Activated naive CD4-positive, alpha-beta T cell treated with anti-CD3 and anti-CD28 coated beads, Interleukin-2, amount 10 ng/mL, durations not matched to agents 7 days and 5 days (primary cell): ENCODE measurements at regions not wholly inside any gene's neighbourhood (a gene's known extent, or its start where the extent isn't known, plus 50 kb on each side); places are given as distances from the start of the nearest gene placed in this dataset.

Source experiments
- CTCF ChIA-PET: fragments of 350-600 bp; sonication (Branson Sonifier 250); formaldehyde crosslinking; loops from one replicate; lab custom pipeline; 2021; ENCODE audit warnings: antibody characterized with exemption; lab: Charles Lee
- DNase-seq: peaks from one replicate; pipeline ENCODE4 v3.0.0-alpha.2; 2020
- H3K27ac Mint-ChIP-seq: one replicate; pipeline ENCODE4 v1.8.0; 2021; ENCODE audit warnings: mild to moderate bottlenecking, moderate library complexity, mixed read lengths
- H3K27me3 Mint-ChIP-seq: one replicate; pipeline ENCODE4 v1.8.0; 2021; ENCODE audit warnings: mild to moderate bottlenecking, mixed read lengths
- H3K36me3 Mint-ChIP-seq: one replicate; pipeline ENCODE4 v1.8.0; 2021; ENCODE audit warnings: mixed read lengths
- H3K4me1 Mint-ChIP-seq: one replicate; pipeline ENCODE4 v1.8.0; 2021; ENCODE audit warnings: mixed read lengths
- H3K4me3 Mint-ChIP-seq: one replicate; pipeline ENCODE4 v1.8.0; 2021; ENCODE audit warnings: mild to moderate bottlenecking, moderate library complexity, mixed read lengths
- H3K9me3 Mint-ChIP-seq: one replicate; pipeline ENCODE4 v1.8.0; 2021; ENCODE audit warnings: mixed read lengths

- Mint-ChIP-seq H3K9me3 (no peaks in the 10 kb centered on the region), H3K27ac (no peak overlapping the region), H3K27me3 (peaks cover 8% of the 10 kb centered on the region), H3K36me3 (no peaks in the 10 kb centered on the region), H3K4me3 (no peak overlapping the region), H3K4me1 (peaks cover 5% of the 10 kb centered on the region)
- no peak for DNase-seq
- CTCF ChIA-PET: no interaction called here
Observed at GRCh38 chr10:91127341-91128082, 93.0 kb upstream of the PCGF5 start.

- Mint-ChIP-seq H3K9me3 (no peaks in the 10 kb centered on the region), H3K4me3 (no peak overlapping the region), H3K27me3 (no peaks in the 10 kb centered on the region), H3K4me1 (no peaks in the 10 kb centered on the region), H3K27ac (no peak overlapping the region), H3K36me3 (no peaks in the 10 kb centered on the region)
- CTCF ChIA-PET: no interaction called here
- DNase-seq: no peak
Observed at GRCh38 chr10:91135113-91135512, 85.3 kb upstream of the PCGF5 start.

GRCh38 chr10:91137011-91137643 is 83.3 kb upstream of the PCGF5 start:
- no peak for DNase-seq
- H3K9me3 Mint-ChIP-seq: no peaks in the 10 kb centered on the region
- no peaks in the 10 kb centered on the region for H3K4me1 Mint-ChIP-seq
- CTCF ChIA-PET: no interaction called here
- no peak overlapping the region for H3K27ac Mint-ChIP-seq
- no peaks in the 10 kb centered on the region for H3K36me3 Mint-ChIP-seq
- H3K4me3 Mint-ChIP-seq: no peak overlapping the region
- no peaks in the 10 kb centered on the region for H3K27me3 Mint-ChIP-seq

GRCh38 chr10:91137822-91138221 is 82.6 kb upstream of the PCGF5 start:
- Mint-ChIP-seq H3K27me3 (no peaks in the 10 kb centered on the region), H3K36me3 (no peaks in the 10 kb centered on the region), H3K4me1 (no peaks in the 10 kb centered on the region), H3K9me3 (no peaks in the 10 kb centered on the region), H3K4me3 (no peak overlapping the region), H3K27ac (no peak overlapping the region)
- DNase-seq: no peak
- CTCF ChIA-PET: no interaction called here

- Mint-ChIP-seq H3K9me3 (no peaks in the 10 kb centered on the region), H3K27me3 (peaks cover 13% of the 10 kb centered on the region), H3K4me3 (no peak overlapping the region), H3K27ac (no peak overlapping the region), H3K4me1 (no peaks in the 10 kb centered on the region), H3K36me3 (no peaks in the 10 kb centered on the region)
- DNase-seq: no peak
- CTCF ChIA-PET: no interaction called here
Observed at GRCh38 chr10:91140995-91141549, 79.4 kb upstream of the PCGF5 start.

- Mint-ChIP-seq H3K4me3 (no peak overlapping the region), H3K27me3 (peaks cover 27% of the 10 kb centered on the region), H3K27ac (no peak overlapping the region), H3K36me3 (no peaks in the 10 kb centered on the region), H3K4me1 (no peaks in the 10 kb centered on the region), H3K9me3 (no peaks in the 10 kb centered on the region)
- CTCF ChIA-PET: no interaction called here
- DNase-seq: no peak
Observed at GRCh38 chr10:91144961-91145360, 75.5 kb upstream of the PCGF5 start.

- H3K27ac Mint-ChIP-seq: no peak overlapping the region
Observed at GRCh38 chr10:91146146-91146545, 74.3 kb upstream of the PCGF5 start.

GRCh38 chr10:91149550-91149949 is 70.9 kb upstream of the PCGF5 start:
- H3K9me3 Mint-ChIP-seq: no peaks in the 10 kb centered on the region
- no peaks in the 10 kb centered on the region for H3K4me1 Mint-ChIP-seq
- H3K4me3 Mint-ChIP-seq: no peak overlapping the region
- CTCF ChIA-PET: no interaction called here
- no peak overlapping the region for H3K27ac Mint-ChIP-seq
- H3K27me3 Mint-ChIP-seq: peaks cover 24% of the 10 kb centered on the region
- DNase-seq: no peak
- no peaks in the 10 kb centered on the region for H3K36me3 Mint-ChIP-seq

More at GRCh38 chr10:91146146-91146545, 74.3 kb upstream of the PCGF5 start:
- no peak overlapping the region for H3K4me3 Mint-ChIP-seq
- peaks cover 31% of the 10 kb centered on the region for H3K27me3 Mint-ChIP-seq
- no peaks in the 10 kb centered on the region for H3K36me3 Mint-ChIP-seq
- no peak for DNase-seq
- no peaks in the 10 kb centered on the region for H3K4me1 Mint-ChIP-seq
- no peaks in the 10 kb centered on the region for H3K9me3 Mint-ChIP-seq
- CTCF ChIA-PET: no interaction called here

- no peaks in the 10 kb centered on the region for H3K9me3 Mint-ChIP-seq
- CTCF ChIA-PET: interaction anchor here (1.3 kb wide), 1 partner anchor 100 kb away, joined by 4 read pairs; no protein-coding TSS in a partner anchor
- no peak for DNase-seq
- no peak overlapping the region for H3K4me3 Mint-ChIP-seq
- no peaks in the 10 kb centered on the region for H3K36me3 Mint-ChIP-seq
- no peaks in the 10 kb centered on the region for H3K4me1 Mint-ChIP-seq
- no peak overlapping the region for H3K27ac Mint-ChIP-seq
- H3K27me3 Mint-ChIP-seq: peaks cover 20% of the 10 kb centered on the region
Observed at GRCh38 chr10:91150631-91151030, 69.8 kb upstream of the PCGF5 start.

- Mint-ChIP-seq H3K9me3 (no peaks in the 10 kb centered on the region), H3K36me3 (no peaks in the 10 kb centered on the region), H3K4me1 (no peaks in the 10 kb centered on the region), H3K27me3 (peaks cover 10% of the 10 kb centered on the region), H3K4me3 (no peak overlapping the region), H3K27ac (no peak overlapping the region)
- DNase-seq: no peak
- CTCF ChIA-PET: no interaction called here
Observed at GRCh38 chr10:91153508-91153907, 67.0 kb upstream of the PCGF5 start.

- Mint-ChIP-seq H3K4me3 (no peak overlapping the region), H3K27ac (no peak overlapping the region), H3K4me1 (peaks cover 5% of the 10 kb centered on the region), H3K36me3 (no peaks in the 10 kb centered on the region), H3K27me3 (peaks cover 10% of the 10 kb centered on the region), H3K9me3 (no peaks in the 10 kb centered on the region)
- DNase-seq: no peak
- CTCF ChIA-PET: interaction anchor here (0.8 to 1.2 kb wide), 3 partner anchors 96 to 120 kb away, joined by 3 to 4 read pairs (median 3); no protein-coding TSS in a partner anchor
Observed at GRCh38 chr10:91154842-91155241, 65.6 kb upstream of the PCGF5 start.

GRCh38 chr10:91156196-91156595 is 64.3 kb upstream of the PCGF5 start:
- no peaks in the 10 kb centered on the region for H3K9me3 Mint-ChIP-seq
- H3K27me3 Mint-ChIP-seq: peaks cover 13% of the 10 kb centered on the region
- H3K4me1 Mint-ChIP-seq: peaks cover 5% of the 10 kb centered on the region
- H3K36me3 Mint-ChIP-seq: no peaks in the 10 kb centered on the region
- CTCF ChIA-PET: no interaction called here
- no peak for DNase-seq
- no peak overlapping the region for H3K27ac Mint-ChIP-seq
- no peak overlapping the region for H3K4me3 Mint-ChIP-seq

GRCh38 chr10:91159254-91159783 is 61.1 kb upstream of the PCGF5 start:
- Mint-ChIP-seq H3K9me3 (no peaks in the 10 kb centered on the region), H3K27me3 (peaks cover 18% of the 10 kb centered on the region), H3K4me3 (no peak overlapping the region), H3K4me1 (peaks cover 18% of the 10 kb centered on the region), H3K36me3 (peaks cover 3% of the 10 kb centered on the region), H3K27ac (no peak overlapping the region)
- no peak for DNase-seq
- CTCF ChIA-PET: no interaction called here

GRCh38 chr10:91162050-91162494 is 58.4 kb upstream of the PCGF5 start:
- peaks cover 5% of the 10 kb centered on the region for H3K36me3 Mint-ChIP-seq
- peak; percentile 25 for DNase-seq

More at GRCh38 chr10:91162050-91162494, 58.4 kb upstream of the PCGF5 start:
- H3K9me3 Mint-ChIP-seq: no peaks in the 10 kb centered on the region
- H3K4me3 Mint-ChIP-seq: peak overlapping the region; percentile 81
- H3K4me1 Mint-ChIP-seq: peaks cover 30% of the 10 kb centered on the region
- CTCF ChIA-PET: interaction anchor here (1.9 kb wide), 1 partner anchor 89 kb away, joined by 9 read pairs; no protein-coding TSS in a partner anchor
- H3K27me3 Mint-ChIP-seq: peaks cover 18% of the 10 kb centered on the region
- peak overlapping the region; percentile 86 for H3K27ac Mint-ChIP-seq
